Prostate gland (tissue), 1 donor: ENCODE measurements at regions not wholly inside any gene's neighbourhood (a gene's known extent, or its start where the extent isn't known, plus 50 kb on each side); places are given as distances from the start of the nearest gene placed in this dataset.

Experiments
- POLR2A ChIP-seq: fragments of 450-650 bp; IDR thresholded peaks from one replicate; pipeline ENCODE4 v1.6.1; 2016; ENCODE audit warnings: antibody characterized with exemption, mild to moderate bottlenecking
- POLR2AphosphoS5 ChIP-seq: sonication (generic); formaldehyde crosslinking; IDR thresholded peaks from one replicate; pipeline ENCODE4 v1.6.1; 2017; ENCODE audit warnings: antibody characterized with exemption

- TF ChIP-seq POLR2A (no peak), POLR2AphosphoS5 (no peak)
These were observed 555.5 kb upstream of the TBL1XR1 start for GRCh38 chr3:177752831-177753230.
